ACC112 (cell line): ENCODE measurements at regions not wholly inside any gene's neighbourhood (a gene's known extent, or its start where the extent isn't known, plus 50 kb on each side); places are given as distances from the start of the nearest gene placed in this dataset.

Source experiments
- H2AFZ ChIP-seq: fragments of 200-600 bp; sonication (generic); one replicate; pipeline ENCODE4 v1.6.0; 2017; ENCODE audit warnings: antibody characterized with exemption, low read length; ENCODE audit not compliant: unreplicated experiment
- H3K27ac ChIP-seq: fragments of 200-600 bp; sonication (generic); 2 replicates; pipeline ENCODE4 v1.5.1; 2014; ENCODE audit warnings: low read depth, mild to moderate bottlenecking, antibody characterized with exemption, low read length, moderate library complexity
- H3K27me3 ChIP-seq: fragments of 200-600 bp; sonication (generic); 2 replicates; pipeline ENCODE4 v1.6.1; 2014; ENCODE audit warnings: mild to moderate bottlenecking, antibody characterized with exemption, low read length, moderate library complexity, mixed read lengths; ENCODE audit not compliant: insufficient read depth
- H3K36me3 ChIP-seq: fragments of 200-600 bp; sonication (generic); 2 replicates; pipeline ENCODE4 v1.6.1; 2016; ENCODE audit warnings: mild to moderate bottlenecking, antibody characterized with exemption, low read length, moderate library complexity, mixed read lengths; ENCODE audit not compliant: insufficient read depth
- H3K4me1 ChIP-seq: fragments of 200-600 bp; sonication (generic); one replicate; pipeline ENCODE4 v1.6.1; 2016; ENCODE audit warnings: low read length, mixed read lengths; ENCODE audit not compliant: insufficient read depth, unreplicated experiment, control insufficient read depth
- H3K4me3 ChIP-seq: fragments of 200-600 bp; sonication (generic); 2 replicates; pipeline ENCODE4 v1.5.1; 2014; ENCODE audit warnings: mild to moderate bottlenecking, low read depth, low read length
- H3K79me2 ChIP-seq: fragments of 200-600 bp; sonication (generic); one replicate; pipeline ENCODE4 v1.6.0; 2016; ENCODE audit warnings: low read length; ENCODE audit not compliant: control insufficient read depth, unreplicated experiment, insufficient read depth

GRCh38 chr6:113169484-113169883 lies 687.7 kb upstream of the MARCKS start:
- H3K79me2 ChIP-seq, result no peaks in the 10 kb centered on the region
- no peak overlapping the region for H3K4me3 ChIP-seq
- no peak overlapping the region for H2AFZ ChIP-seq
- H3K27me3 ChIP-seq, result no peaks in the 10 kb centered on the region
- H3K36me3 ChIP-seq, result no peaks in the 10 kb centered on the region; the same call in 1 of the 2 replicates
- H3K4me1 ChIP-seq, result peaks cover 8% of the 10 kb centered on the region
- H3K27ac ChIP-seq, result no peak overlapping the region

- Histone ChIP-seq H3K27ac (no peak overlapping the region), H3K4me3 (no peak overlapping the region), H2AFZ (no peak overlapping the region), H3K79me2 (no peaks in the 10 kb centered on the region), H3K4me1 (peaks cover 8% of the 10 kb centered on the region), H3K36me3 (no peaks in the 10 kb centered on the region; the same call in 1 of the 2 replicates), H3K27me3 (no peaks in the 10 kb centered on the region)
Measured at GRCh38 chr6:113170454-113170853, 686.7 kb upstream of the MARCKS start.

GRCh38 chr6:113171882-113172281 lies 685.3 kb upstream of the MARCKS start:
- H3K27me3 ChIP-seq, result no peaks in the 10 kb centered on the region
- no peak overlapping the region for H3K4me3 ChIP-seq
- no peak overlapping the region for H2AFZ ChIP-seq
- no peak overlapping the region for H3K27ac ChIP-seq
- peaks cover 8% of the 10 kb centered on the region for H3K4me1 ChIP-seq
- H3K79me2 ChIP-seq, result no peaks in the 10 kb centered on the region
- no peaks in the 10 kb centered on the region; the same call in 1 of the 2 replicates for H3K36me3 ChIP-seq

- no peaks in the 10 kb centered on the region; the same call in 1 of the 2 replicates for H3K36me3 ChIP-seq
Measured at GRCh38 chr6:113172531-113172966, 684.6 kb upstream of the MARCKS start.

GRCh38 chr6:113178349-113178748 lies 678.8 kb upstream of the MARCKS start:
- H3K4me3 ChIP-seq, result no peak overlapping the region
- no peak overlapping the region for H2AFZ ChIP-seq
- no peaks in the 10 kb centered on the region for H3K79me2 ChIP-seq
- peaks cover 20% of the 10 kb centered on the region for H3K4me1 ChIP-seq
- no peaks in the 10 kb centered on the region for H3K27me3 ChIP-seq
- H3K27ac ChIP-seq, result no peak overlapping the region
- H3K36me3 ChIP-seq, result no peaks in the 10 kb centered on the region

More at GRCh38 chr6:113172531-113172966, 684.6 kb upstream of the MARCKS start:
- Histone ChIP-seq H3K27me3 (no peaks in the 10 kb centered on the region), H3K27ac (no peak overlapping the region), H3K4me1 (peaks cover 8% of the 10 kb centered on the region), H2AFZ (no peak overlapping the region), H3K79me2 (no peaks in the 10 kb centered on the region), H3K4me3 (no peak overlapping the region)

- no peak overlapping the region for H2AFZ ChIP-seq
- H3K4me1 ChIP-seq, result peaks cover 39% of the 10 kb centered on the region
- no peak overlapping the region for H3K27ac ChIP-seq
- no peaks in the 10 kb centered on the region for H3K36me3 ChIP-seq
- no peaks in the 10 kb centered on the region for H3K27me3 ChIP-seq
- H3K79me2 ChIP-seq, result no peaks in the 10 kb centered on the region
- no peak overlapping the region for H3K4me3 ChIP-seq
Measured at GRCh38 chr6:113181164-113181563, 676.0 kb upstream of the MARCKS start.

GRCh38 chr6:113182370-113183141 lies 674.6 kb upstream of the MARCKS start:
- H3K79me2 ChIP-seq, result no peaks in the 10 kb centered on the region
- peak overlapping the region; percentile 80 for H3K27ac ChIP-seq
- H2AFZ ChIP-seq, result peak overlapping the region; percentile 43
- H3K36me3 ChIP-seq, result no peaks in the 10 kb centered on the region
- H3K4me3 ChIP-seq, result peak overlapping the region; percentile 52
- peaks cover 39% of the 10 kb centered on the region for H3K4me1 ChIP-seq
- H3K27me3 ChIP-seq, result no peaks in the 10 kb centered on the region

GRCh38 chr6:113184291-113184690 lies 672.9 kb upstream of the MARCKS start:
- Histone ChIP-seq H3K27me3 (no peaks in the 10 kb centered on the region), H3K36me3 (no peaks in the 10 kb centered on the region), H3K4me1 (peaks cover 39% of the 10 kb centered on the region), H3K27ac (peak overlapping the region; percentile 50), H3K4me3 (no peak overlapping the region), H3K79me2 (no peaks in the 10 kb centered on the region), H2AFZ (peak overlapping the region; percentile 25)

GRCh38 chr6:113184736-113185135 lies 672.4 kb upstream of the MARCKS start:
- H3K27me3 ChIP-seq, result no peaks in the 10 kb centered on the region
- no peak overlapping the region for H3K4me3 ChIP-seq

GRCh38 chr6:113185299-113185698 lies 671.8 kb upstream of the MARCKS start:
- no peak overlapping the region for H3K27ac ChIP-seq
- no peaks in the 10 kb centered on the region for H3K79me2 ChIP-seq
- no peak overlapping the region for H3K4me3 ChIP-seq
- H3K27me3 ChIP-seq, result no peaks in the 10 kb centered on the region
- peaks cover 39% of the 10 kb centered on the region for H3K4me1 ChIP-seq
- H3K36me3 ChIP-seq, result no peaks in the 10 kb centered on the region
- H2AFZ ChIP-seq, result peak overlapping the region; percentile 25

More at GRCh38 chr6:113184736-113185135, 672.4 kb upstream of the MARCKS start:
- Histone ChIP-seq H2AFZ (peak overlapping the region; percentile 25), H3K36me3 (no peaks in the 10 kb centered on the region), H3K27ac (peak overlapping the region; percentile 50; the same call in 1 of the 2 replicates), H3K4me1 (peaks cover 39% of the 10 kb centered on the region), H3K79me2 (no peaks in the 10 kb centered on the region)

- Histone ChIP-seq H3K4me1 (peaks cover 25% of the 10 kb centered on the region), H3K27me3 (no peaks in the 10 kb centered on the region), H2AFZ (no peak overlapping the region), H3K4me3 (no peak overlapping the region), H3K79me2 (no peaks in the 10 kb centered on the region), H3K27ac (no peak overlapping the region), H3K36me3 (no peaks in the 10 kb centered on the region)
Measured at GRCh38 chr6:113187661-113188060, 669.5 kb upstream of the MARCKS start.
